GM12864 (cell line): ENCODE measurements at regions not wholly inside any gene's neighbourhood (a gene's known extent, or its start where the extent isn't known, plus 50 kb on each side); places are given as distances from the start of the nearest gene placed in this dataset.

Experiments used
- DNase-seq: peaks from one replicate; pipeline ENCODE4 v3.0.0-alpha.2; 2011; ENCODE audit warnings: low read depth
- H3K4me3 ChIP-seq: 2 replicates; pipeline ENCODE4 v1.5.1; 2011; ENCODE audit warnings: mild to moderate bottlenecking, low read depth, low read length, control low read depth
- CTCF ChIP-seq: IDR thresholded peaks from 2 replicates; pipeline ENCODE4 v1.5.1; 2011; ENCODE audit warnings: low read depth, mild to moderate bottlenecking, moderate library complexity, low read length, control low read depth, inconsistent platforms; ENCODE audit errors: missing control alignments

GRCh38 chr12:97943359-97943758 lies 480.8 kb downstream of the RMST start:
- H3K4me3 ChIP-seq, result no peak overlapping the region
- no peak for TF ChIP-seq CTCF
- no peak for DNase-seq

GRCh38 chr12:97944576-97944975 lies 482.0 kb downstream of the RMST start:
- no peak for TF ChIP-seq CTCF
- DNase-seq, result no peak
- no peak overlapping the region for H3K4me3 ChIP-seq

GRCh38 chr12:97946701-97947100 lies 484.1 kb downstream of the RMST start:
- no peak for TF ChIP-seq CTCF
- DNase-seq, result no peak
- no peak overlapping the region for H3K4me3 ChIP-seq

GRCh38 chr12:97948591-97948990 lies 486.0 kb downstream of the RMST start:
- no peak for DNase-seq
- no peak overlapping the region for H3K4me3 ChIP-seq
- TF ChIP-seq CTCF, result no peak

GRCh38 chr12:97951239-97951638 lies 488.6 kb downstream of the RMST start:
- no peak for TF ChIP-seq CTCF
- no peak overlapping the region for H3K4me3 ChIP-seq
- no peak for DNase-seq

- no peak for DNase-seq
- H3K4me3 ChIP-seq, result no peak overlapping the region
- TF ChIP-seq CTCF, result no peak
These were observed 489.1 kb downstream of the RMST start for GRCh38 chr12:97951717-97952116.

GRCh38 chr12:97957109-97957508 lies 494.5 kb downstream of the RMST start:
- DNase-seq, result no peak
- TF ChIP-seq CTCF, result no peak
- H3K4me3 ChIP-seq, result no peak overlapping the region
